ENCODE measurements at regions not wholly inside any gene's neighbourhood (a gene's known extent, or its start where the extent isn't known, plus 50 kb on each side); places are given as distances from the start of the nearest gene placed in this dataset.

DNA sequence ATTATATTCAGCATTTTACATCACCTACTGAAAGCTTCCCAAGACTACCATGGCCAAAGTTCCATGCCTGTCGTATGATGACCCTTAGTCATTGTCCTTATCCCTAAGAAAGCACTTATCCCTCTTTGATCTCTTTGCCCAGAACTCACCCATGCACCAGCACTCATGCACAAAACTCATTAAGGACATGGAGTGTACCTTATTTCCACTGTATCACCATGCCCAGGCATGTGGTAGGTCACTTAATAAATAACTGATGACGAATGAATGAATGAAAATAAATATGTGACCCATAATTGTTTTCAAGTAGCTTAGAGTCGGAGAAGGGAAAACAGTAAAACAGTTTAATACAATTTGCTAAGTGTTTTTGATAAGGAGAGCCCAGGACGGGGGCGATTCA lies 220.1 kb downstream of the IKZF2 start:
- intact Hi-C loops (cut with DNase I) = no loop called here
- DNase-seq = no peak
- no peaks in the 10 kb centered on the region for H3K27me3 ChIP-seq
- H3K9me3 ChIP-seq = no peaks in the 10 kb centered on the region
- H3K27ac ChIP-seq = no peak overlapping the region
- WGBS, 2 donors = 90 to 92% methylated on average over 5 of the region's 5 CpGs
- TF ChIP-seq POLR2A (IDR thresholded peaks at IDR 0.05) (no peak), POLR2AphosphoS5 (IDR thresholded peaks at IDR 0.05) (no peak), EP300 (IDR thresholded peaks at IDR 0.05) (no peak)
- TF ChIP-seq, protein P1, sequence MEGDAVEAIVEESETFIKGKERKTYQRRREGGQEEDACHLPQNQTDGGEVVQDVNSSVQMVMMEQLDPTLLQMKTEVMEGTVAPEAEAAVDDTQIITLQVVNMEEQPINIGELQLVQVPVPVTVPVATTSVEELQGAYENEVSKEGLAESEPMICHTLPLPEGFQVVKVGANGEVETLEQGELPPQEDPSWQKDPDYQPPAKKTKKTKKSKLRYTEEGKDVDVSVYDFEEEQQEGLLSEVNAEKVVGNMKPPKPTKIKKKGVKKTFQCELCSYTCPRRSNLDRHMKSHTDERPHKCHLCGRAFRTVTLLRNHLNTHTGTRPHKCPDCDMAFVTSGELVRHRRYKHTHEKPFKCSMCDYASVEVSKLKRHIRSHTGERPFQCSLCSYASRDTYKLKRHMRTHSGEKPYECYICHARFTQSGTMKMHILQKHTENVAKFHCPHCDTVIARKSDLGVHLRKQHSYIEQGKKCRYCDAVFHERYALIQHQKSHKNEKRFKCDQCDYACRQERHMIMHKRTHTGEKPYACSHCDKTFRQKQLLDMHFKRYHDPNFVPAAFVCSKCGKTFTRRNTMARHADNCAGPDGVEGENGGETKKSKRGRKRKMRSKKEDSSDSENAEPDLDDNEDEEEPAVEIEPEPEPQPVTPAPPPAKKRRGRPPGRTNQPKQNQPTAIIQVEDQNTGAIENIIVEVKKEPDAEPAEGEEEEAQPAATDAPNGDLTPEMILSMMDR (IDR thresholded peaks at IDR 0.05) = no peak
- no peaks in the 10 kb centered on the region for H3K36me3 ChIP-seq
- no peak overlapping the region for H3K4me3 ChIP-seq
- H3K4me1 ChIP-seq = no peaks in the 10 kb centered on the region

DNA sequence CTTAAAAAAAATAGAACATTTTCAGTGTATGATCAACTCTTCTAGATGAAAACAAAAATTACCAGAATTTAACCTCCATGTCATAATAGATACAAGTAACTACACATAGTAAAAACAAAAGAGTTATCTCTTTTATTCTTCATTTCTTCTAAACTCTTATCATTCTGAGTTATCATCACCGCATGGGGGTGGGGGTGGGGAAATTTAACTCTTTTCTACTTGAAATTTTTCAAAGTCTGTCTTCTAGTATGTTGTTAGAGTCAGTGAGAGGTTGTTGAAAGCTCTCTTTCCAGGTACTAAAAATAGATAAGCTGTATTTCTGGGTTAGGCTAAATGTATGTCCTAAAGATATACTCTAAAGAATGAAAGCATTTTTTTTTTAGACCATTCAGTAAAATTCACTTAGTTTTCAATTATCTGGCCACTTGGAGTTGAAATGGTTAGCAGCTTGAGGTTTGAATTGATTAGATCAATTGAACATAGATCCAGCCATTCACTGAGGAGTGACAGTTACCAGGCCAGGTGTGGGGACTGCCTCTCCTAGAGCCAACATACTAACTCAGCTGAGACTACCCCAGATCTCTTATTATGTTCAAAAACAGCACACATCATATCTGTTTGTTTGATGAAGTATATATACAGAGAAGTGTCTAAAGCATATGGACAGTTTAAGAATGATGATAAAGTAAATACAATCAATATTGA lies 220.7 kb downstream of the IKZF2 start:
- no peak for DNase-seq
- TF ChIP-seq POLR2A (IDR thresholded peaks at IDR 0.05) (no peak), EP300 (IDR thresholded peaks at IDR 0.05) (no peak), POLR2AphosphoS5 (IDR thresholded peaks at IDR 0.05) (no peak)
- TF ChIP-seq, protein P1 (IDR thresholded peaks at IDR 0.05) = no peak
- Histone ChIP-seq H3K27me3 (no peaks in the 10 kb centered on the region), H3K4me1 (no peaks in the 10 kb centered on the region), H3K36me3 (no peaks in the 10 kb centered on the region), H3K27ac (no peak overlapping the region), H3K9me3 (no peaks in the 10 kb centered on the region), H3K4me3 (no peak overlapping the region)
- intact Hi-C loops (cut with DNase I) = no loop called here
- 72 to 87% methylated on average over 1 of the region's 1 CpG for WGBS, 2 donors

DNA sequence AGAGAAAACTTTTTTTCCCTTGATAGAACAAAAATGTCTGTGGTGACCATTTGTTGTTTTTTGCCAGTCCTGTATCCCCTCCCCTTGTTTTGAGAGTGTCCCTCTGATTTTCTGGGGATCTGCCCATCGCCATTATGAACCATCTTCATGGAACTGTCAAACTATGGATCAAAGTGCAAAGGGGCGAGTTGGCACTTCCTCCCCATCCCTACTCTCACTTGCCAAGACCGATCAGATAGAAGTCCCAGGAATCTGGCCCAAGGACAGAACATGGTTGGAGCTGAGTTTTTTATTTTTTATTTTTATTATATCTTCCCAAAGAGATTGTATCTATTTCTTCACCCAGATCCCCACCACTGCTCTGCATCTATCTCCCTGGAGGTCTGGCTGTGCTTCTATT lies 221.4 kb downstream of the IKZF2 start:
- Histone ChIP-seq H3K4me3 (no peak overlapping the region), H3K9me3 (no peaks in the 10 kb centered on the region), H3K27ac (no peak overlapping the region), H3K4me1 (no peaks in the 10 kb centered on the region), H3K36me3 (no peaks in the 10 kb centered on the region), H3K27me3 (no peaks in the 10 kb centered on the region)
- no peak for DNase-seq
- TF ChIP-seq, protein P1 (IDR thresholded peaks at IDR 0.05) = no peak
- no peak for TF ChIP-seq EP300 (IDR thresholded peaks at IDR 0.05)
- no peak for TF ChIP-seq POLR2A (IDR thresholded peaks at IDR 0.05)
- TF ChIP-seq POLR2AphosphoS5 (IDR thresholded peaks at IDR 0.05) = no peak
- 91 to 93% methylated on average over 3 of the region's 3 CpGs for WGBS, 2 donors
- intact Hi-C loops (cut with DNase I) = no loop called here

DNA sequence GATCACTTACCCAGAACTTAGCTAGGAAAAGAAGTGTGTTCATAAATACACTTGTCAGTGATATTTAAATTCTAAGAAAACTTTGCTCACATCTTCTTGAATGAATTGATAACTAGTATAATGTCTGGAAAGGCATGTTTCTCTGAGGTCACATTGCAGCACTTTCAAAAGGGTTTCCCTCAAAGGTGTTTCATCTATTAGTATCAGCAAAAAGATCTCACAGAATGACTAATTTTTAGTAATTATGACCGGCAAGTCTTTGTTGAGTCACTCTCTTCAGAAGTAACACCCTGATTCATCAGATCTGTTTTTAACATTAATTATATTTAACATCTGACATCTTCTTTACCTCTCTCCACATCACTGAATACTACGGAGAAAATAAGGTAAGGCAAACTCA lies 222.3 kb downstream of the IKZF2 start:
- no peak overlapping the region for H3K27ac ChIP-seq
- TF ChIP-seq POLR2A (IDR thresholded peaks at IDR 0.05) (no peak), EP300 (IDR thresholded peaks at IDR 0.05) (no peak), POLR2AphosphoS5 (IDR thresholded peaks at IDR 0.05) (no peak)
- TF ChIP-seq, protein P1 (IDR thresholded peaks at IDR 0.05) = no peak
- DNase-seq = no peak
- 86 to 90% methylated on average over 2 of the region's 2 CpGs for WGBS, 2 donors
- intact Hi-C loops (cut with DNase I) = no loop called here
- no peak overlapping the region for H3K4me3 ChIP-seq
- H3K36me3 ChIP-seq = no peaks in the 10 kb centered on the region
- H3K27me3 ChIP-seq = no peaks in the 10 kb centered on the region
- no peaks in the 10 kb centered on the region for H3K4me1 ChIP-seq
- no peaks in the 10 kb centered on the region for H3K9me3 ChIP-seq

DNA sequence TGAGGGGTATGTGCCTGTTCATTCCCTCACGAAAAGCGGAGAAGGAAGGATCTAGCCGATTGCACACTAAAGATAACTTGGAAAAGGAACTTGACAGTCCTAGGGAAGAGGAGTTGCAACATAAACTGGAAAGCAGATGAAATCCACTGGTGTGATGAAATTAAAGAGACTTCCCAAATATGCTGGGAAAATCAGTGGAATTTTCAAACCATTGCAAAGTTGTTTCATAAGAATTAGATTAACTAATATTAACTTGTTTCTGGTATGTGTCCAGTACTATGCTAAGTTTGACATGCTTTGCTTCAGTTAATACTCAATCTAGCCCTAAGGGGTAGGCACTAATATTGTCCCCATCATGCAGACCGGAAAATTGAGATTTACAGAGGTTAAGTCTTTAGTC lies 222.7 kb downstream of the IKZF2 start:
- no peak for DNase-seq
- 81 to 96% methylated on average over 4 of the region's 4 CpGs for WGBS, 2 donors

More for the DNA sequence above, 222.7 kb downstream of the IKZF2 start:
- no peaks in the 10 kb centered on the region for H3K36me3 ChIP-seq
- H3K27ac ChIP-seq = no peak overlapping the region
- H3K9me3 ChIP-seq = no peaks in the 10 kb centered on the region
- no peaks in the 10 kb centered on the region for H3K27me3 ChIP-seq
- intact Hi-C loops (cut with DNase I) = no loop called here
- TF ChIP-seq POLR2AphosphoS5 (IDR thresholded peaks at IDR 0.05) = no peak
- TF ChIP-seq POLR2A (IDR thresholded peaks at IDR 0.05) = no peak
- TF ChIP-seq, protein P1 (IDR thresholded peaks at IDR 0.05) = no peak
- no peak for TF ChIP-seq EP300 (IDR thresholded peaks at IDR 0.05)
- H3K4me3 ChIP-seq = no peak overlapping the region
- H3K4me1 ChIP-seq = no peaks in the 10 kb centered on the region
